HUES48 (cell line): ENCODE measurements at regions not wholly inside any gene's neighbourhood (a gene's known extent, or its start where the extent isn't known, plus 50 kb on each side); places are given as distances from the start of the nearest gene placed in this dataset.

Experiments
- H3K27ac ChIP-seq: one replicate; pipeline ENCODE4 v1.7.0; 2013; ENCODE audit warnings: low read depth, low read length, inconsistent platforms
- H3K27me3 ChIP-seq: 2 replicates; pipeline ENCODE4 v1.6.1; 2013; ENCODE audit warnings: mild to moderate bottlenecking, low read length; ENCODE audit not compliant: control insufficient read depth, insufficient read depth
- H3K36me3 ChIP-seq: 2 replicates; pipeline ENCODE4 v1.6.1; 2013; ENCODE audit warnings: low read length; ENCODE audit not compliant: control insufficient read depth, insufficient read depth
- H3K4me1 ChIP-seq: 2 replicates; pipeline ENCODE4 v1.6.1; 2013; ENCODE audit warnings: mild to moderate bottlenecking, low read length; ENCODE audit not compliant: control insufficient read depth, insufficient read depth
- H3K4me3 ChIP-seq: 2 replicates; pipeline ENCODE4 v1.5.1; 2013; ENCODE audit warnings: mild to moderate bottlenecking, low read depth, low read length
- H3K9ac ChIP-seq: 2 replicates; pipeline ENCODE4 v1.6.1; 2013; ENCODE audit warnings: mild to moderate bottlenecking, low read depth, low read length, moderate library complexity
- H3K9me3 ChIP-seq: 2 replicates; pipeline ENCODE4 v1.6.1; 2013; ENCODE audit warnings: low read length; ENCODE audit not compliant: control insufficient read depth, insufficient read depth

DNA sequence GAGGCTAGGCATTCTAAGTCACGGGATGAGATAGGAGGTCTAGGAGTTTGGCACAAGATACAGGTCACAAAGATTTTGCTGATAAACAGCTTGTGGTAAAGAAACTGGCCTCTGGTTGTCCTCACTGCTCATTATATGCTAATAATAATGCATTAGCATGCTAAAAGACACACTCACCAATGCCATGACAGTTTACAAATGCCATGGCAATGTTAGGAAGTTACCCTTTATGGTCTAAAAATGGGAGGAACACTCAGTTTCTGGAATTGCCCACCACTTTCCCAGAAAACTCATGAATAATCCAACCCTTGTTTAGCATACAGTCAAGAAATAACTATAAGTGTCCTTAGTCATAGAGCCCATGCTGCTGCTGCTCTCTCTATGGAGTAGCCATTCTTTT lies 286.9 kb downstream of the ZNF674 start:
- Histone ChIP-seq H3K4me1 (peaks cover 25% of the 10 kb centered on the region), H3K9me3 (peaks cover 3% of the 10 kb centered on the region; the same call in 1 of the 2 replicates), H3K27ac (no peak overlapping the region), H3K27me3 (peaks cover 21% of the 10 kb centered on the region), H3K9ac (no peak overlapping the region), H3K36me3 (no peaks in the 10 kb centered on the region), H3K4me3 (no peak overlapping the region)

DNA sequence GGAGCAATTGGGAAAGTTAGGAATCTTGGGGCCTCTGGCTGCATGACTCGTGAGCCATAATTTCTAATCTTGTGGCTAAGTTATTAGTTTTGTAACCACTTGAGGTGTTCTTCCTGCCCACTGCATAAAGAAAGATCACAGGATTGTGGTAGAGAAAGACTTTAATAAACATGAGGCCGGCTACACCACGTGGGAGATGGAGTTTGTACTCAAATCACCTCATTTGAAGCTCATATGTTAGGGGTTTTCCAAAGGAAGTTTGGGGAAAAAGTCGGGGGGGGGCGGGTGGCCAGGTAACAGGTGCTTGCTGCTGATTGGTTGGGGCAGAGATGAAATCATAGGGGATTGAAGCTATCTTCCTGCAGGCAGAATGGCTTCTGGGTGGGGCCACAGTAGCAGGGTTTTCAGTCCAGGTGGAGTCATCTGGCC lies 287.8 kb downstream of the ZNF674 start:
- H3K27me3 ChIP-seq: peaks cover 28% of the 10 kb centered on the region
- H3K36me3 ChIP-seq: no peaks in the 10 kb centered on the region
- H3K9ac ChIP-seq: no peak overlapping the region
- H3K4me1 ChIP-seq: peaks cover 27% of the 10 kb centered on the region
- peaks cover 3% of the 10 kb centered on the region; the same call in 1 of the 2 replicates for H3K9me3 ChIP-seq
- no peak overlapping the region for H3K4me3 ChIP-seq
- no peak overlapping the region for H3K27ac ChIP-seq

DNA sequence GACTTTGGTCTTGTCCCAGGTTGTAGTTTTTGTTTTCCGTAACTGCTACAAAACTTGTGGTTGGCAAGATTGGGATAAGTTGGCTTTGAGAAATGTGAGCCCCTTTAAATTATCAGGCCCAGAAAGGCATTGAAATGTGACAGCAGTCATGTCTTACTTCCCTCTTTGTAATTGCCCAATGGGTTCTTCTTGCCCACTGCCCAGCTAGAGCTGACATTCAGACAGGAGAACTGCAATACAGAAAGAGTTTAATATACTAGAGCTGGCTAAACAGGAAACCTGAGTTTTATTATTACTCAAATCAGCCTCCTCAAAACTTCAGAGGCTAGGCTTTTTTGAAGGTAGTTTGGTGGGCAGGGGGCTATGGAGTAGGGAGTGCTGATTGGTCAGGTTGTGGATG lies 288.3 kb downstream of the ZNF674 start:
- H3K4me3 ChIP-seq: no peak overlapping the region
- no peaks in the 10 kb centered on the region for H3K36me3 ChIP-seq
- peaks cover 3% of the 10 kb centered on the region; the same call in 1 of the 2 replicates for H3K9me3 ChIP-seq
- H3K27me3 ChIP-seq: peaks cover 28% of the 10 kb centered on the region
- no peak overlapping the region for H3K9ac ChIP-seq
- H3K4me1 ChIP-seq: peaks cover 24% of the 10 kb centered on the region
- H3K27ac ChIP-seq: no peak overlapping the region

DNA sequence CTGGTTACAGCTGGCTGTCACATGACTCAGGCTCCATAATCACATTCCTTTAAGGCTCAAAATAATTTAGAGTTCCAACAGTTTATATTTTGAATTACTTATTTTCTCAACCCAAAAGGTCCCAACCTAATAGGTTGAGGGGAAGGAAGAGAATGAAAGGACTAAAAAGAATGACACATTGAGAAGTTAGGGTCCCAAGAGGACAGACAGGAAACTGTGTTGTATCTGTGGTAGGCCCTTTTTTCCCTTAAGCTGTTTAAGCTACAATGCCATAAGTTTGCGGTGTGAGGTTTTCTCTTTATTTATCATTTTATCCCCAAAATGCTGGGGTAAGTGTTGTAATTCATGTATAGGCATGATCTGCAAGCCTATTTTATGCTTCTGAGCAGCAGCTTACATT lies 290.2 kb downstream of the ZNF674 start:
- H3K9ac ChIP-seq: no peak overlapping the region
- H3K27ac ChIP-seq: no peak overlapping the region
- H3K9me3 ChIP-seq: peaks cover 3% of the 10 kb centered on the region; the same call in 1 of the 2 replicates
- no peak overlapping the region for H3K4me3 ChIP-seq
- peaks cover 28% of the 10 kb centered on the region for H3K27me3 ChIP-seq
- no peaks in the 10 kb centered on the region for H3K36me3 ChIP-seq
- H3K4me1 ChIP-seq: peaks cover 17% of the 10 kb centered on the region

DNA sequence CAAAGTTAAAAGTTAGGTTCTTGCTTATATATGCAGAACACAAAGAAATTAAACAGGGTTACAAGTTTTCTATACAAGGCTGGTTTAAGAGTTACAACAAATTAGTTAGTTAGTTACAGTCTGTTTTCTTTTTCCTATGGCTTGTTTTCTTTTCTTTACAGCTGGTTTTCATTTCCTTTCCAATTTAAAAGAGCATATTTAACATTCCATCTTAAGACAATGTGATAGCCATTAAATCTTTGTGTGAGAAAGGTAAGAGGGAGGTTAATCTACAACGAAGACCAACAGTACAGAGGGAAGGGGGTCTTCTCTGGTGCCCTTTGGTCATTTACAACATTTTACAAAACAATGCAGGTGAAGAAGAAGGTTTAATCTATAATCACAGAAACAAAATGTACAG lies 290.6 kb downstream of the ZNF674 start:
- H3K4me1 ChIP-seq: peaks cover 17% of the 10 kb centered on the region
- peaks cover 3% of the 10 kb centered on the region; the same call in 1 of the 2 replicates for H3K9me3 ChIP-seq
- no peaks in the 10 kb centered on the region for H3K36me3 ChIP-seq
- H3K9ac ChIP-seq: no peak overlapping the region
- H3K4me3 ChIP-seq: no peak overlapping the region
- no peak overlapping the region for H3K27ac ChIP-seq
- peaks cover 28% of the 10 kb centered on the region for H3K27me3 ChIP-seq

DNA sequence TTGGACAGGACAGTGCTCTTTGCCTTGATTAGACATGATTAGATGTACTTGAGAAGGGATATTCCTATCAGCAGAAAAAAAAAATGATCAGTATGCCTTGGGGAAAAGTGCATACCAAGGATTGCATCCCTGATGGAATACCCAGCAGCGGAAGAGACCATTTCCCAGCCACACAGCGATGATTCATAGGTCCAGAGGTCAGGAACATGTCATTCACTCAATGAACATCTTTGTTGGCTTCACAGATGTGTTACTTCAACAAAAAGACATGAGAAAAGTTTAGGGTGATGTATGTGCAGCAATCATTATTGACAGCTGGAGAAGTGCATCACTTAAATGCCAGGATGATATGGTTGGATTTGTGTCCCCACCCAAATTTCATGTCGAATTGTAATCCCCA lies 293.5 kb downstream of the ZNF674 start:
- Histone ChIP-seq H3K36me3 (no peaks in the 10 kb centered on the region), H3K4me3 (no peak overlapping the region), H3K27ac (no peak overlapping the region), H3K9ac (no peak overlapping the region), H3K27me3 (peaks cover 28% of the 10 kb centered on the region), H3K4me1 (peaks cover 22% of the 10 kb centered on the region), H3K9me3 (no peaks in the 10 kb centered on the region)

DNA sequence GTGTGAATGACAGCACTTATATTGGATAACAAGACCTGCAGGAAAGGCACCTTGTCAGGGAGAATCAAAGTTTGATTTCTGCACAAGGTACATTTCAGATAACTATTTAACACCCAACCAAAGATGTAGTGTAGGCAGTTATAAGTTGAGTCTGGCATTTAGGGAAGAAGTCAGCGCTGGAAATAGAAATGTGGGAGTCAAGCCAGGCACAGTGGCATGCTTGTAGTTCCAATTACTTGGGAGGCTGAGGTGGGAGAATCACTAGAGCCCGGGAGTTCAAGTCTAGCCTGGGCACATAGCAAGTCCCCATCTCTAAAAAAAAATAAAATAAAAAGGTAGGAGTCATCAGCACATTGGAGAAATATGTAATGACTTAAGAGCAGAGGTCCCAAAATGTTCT lies 295.1 kb downstream of the ZNF674 start:
- H3K9ac ChIP-seq: no peak overlapping the region
- no peaks in the 10 kb centered on the region for H3K36me3 ChIP-seq
- H3K9me3 ChIP-seq: no peaks in the 10 kb centered on the region
- H3K4me1 ChIP-seq: peaks cover 19% of the 10 kb centered on the region
- H3K4me3 ChIP-seq: no peak overlapping the region
- H3K27me3 ChIP-seq: peaks cover 17% of the 10 kb centered on the region
- H3K27ac ChIP-seq: no peak overlapping the region

DNA sequence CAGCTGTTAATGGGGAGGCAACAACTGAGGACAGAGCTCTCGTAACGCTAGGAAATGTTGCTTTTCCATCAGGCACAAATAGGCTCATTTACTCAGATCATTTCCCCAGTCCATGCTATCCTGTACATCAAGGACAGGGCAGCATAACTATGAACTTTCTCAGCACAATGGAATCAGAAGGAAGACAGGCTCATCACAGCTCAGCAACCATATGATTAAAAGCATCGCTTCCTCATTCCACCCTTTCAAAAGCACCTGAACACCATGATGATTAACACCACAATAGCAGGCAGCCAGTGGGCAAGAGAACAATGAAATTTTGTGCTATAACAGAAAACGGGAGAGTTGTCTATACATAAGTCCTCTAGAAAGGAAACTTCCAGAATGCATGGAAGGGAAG lies 297.8 kb downstream of the ZNF674 start:
- H3K9ac ChIP-seq: no peak overlapping the region
- no peak overlapping the region for H3K4me3 ChIP-seq
- peaks cover 5% of the 10 kb centered on the region for H3K4me1 ChIP-seq
- H3K9me3 ChIP-seq: no peaks in the 10 kb centered on the region
- H3K27me3 ChIP-seq: no peaks in the 10 kb centered on the region
- no peak overlapping the region for H3K27ac ChIP-seq
- H3K36me3 ChIP-seq: no peaks in the 10 kb centered on the region

DNA sequence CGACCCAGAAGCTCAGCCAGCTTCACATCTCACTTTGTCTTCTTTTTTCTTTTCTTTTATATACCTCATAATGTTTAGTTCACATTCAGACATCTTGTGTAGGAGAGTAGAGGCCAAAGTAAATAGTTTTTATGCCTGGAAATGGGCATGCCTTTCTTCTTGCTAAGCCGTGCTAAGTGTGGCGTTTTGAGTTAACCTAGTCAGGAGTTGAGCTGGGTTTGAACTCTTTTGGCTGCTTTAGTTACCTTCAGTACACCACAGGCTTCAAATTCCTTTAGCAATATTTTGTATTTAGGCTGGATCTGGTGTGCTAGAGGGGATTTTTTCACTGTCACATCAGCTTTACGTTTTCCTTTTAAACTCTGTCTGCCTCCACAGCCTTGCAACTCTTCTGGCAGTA lies 300.8 kb downstream of the ZNF674 start:
- H3K9me3 ChIP-seq: peaks cover 5% of the 10 kb centered on the region; the same call in 1 of the 2 replicates
- H3K27me3 ChIP-seq: no peaks in the 10 kb centered on the region
- no peaks in the 10 kb centered on the region for H3K36me3 ChIP-seq
- no peak overlapping the region for H3K4me3 ChIP-seq
- peaks cover 5% of the 10 kb centered on the region for H3K4me1 ChIP-seq
- H3K9ac ChIP-seq: no peak overlapping the region
- H3K27ac ChIP-seq: no peak overlapping the region

DNA sequence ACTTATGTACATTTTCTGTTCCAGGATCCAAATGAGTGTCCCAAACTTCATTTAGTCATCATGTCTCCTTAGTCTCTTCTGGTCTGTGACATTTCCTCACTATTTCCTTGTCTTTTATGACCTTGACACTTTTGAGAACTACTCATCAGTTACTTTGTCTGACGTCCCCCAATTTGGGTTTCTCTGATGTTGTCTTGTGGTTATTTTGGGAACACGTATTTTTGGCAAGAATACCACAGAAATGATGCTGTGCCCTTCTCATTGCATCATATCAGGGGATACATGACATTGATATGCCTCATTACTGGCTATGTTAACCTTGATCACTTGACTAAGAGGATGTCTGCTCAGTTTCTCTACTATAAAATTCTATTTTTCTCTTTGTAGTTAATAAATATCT lies 308.8 kb downstream of the ZNF674 start:
- Histone ChIP-seq H3K4me3 (no peak overlapping the region), H3K36me3 (no peaks in the 10 kb centered on the region), H3K9ac (no peak overlapping the region), H3K4me1 (no peaks in the 10 kb centered on the region), H3K27me3 (no peaks in the 10 kb centered on the region), H3K27ac (no peak overlapping the region), H3K9me3 (peaks cover 5% of the 10 kb centered on the region; the same call in 1 of the 2 replicates)

DNA sequence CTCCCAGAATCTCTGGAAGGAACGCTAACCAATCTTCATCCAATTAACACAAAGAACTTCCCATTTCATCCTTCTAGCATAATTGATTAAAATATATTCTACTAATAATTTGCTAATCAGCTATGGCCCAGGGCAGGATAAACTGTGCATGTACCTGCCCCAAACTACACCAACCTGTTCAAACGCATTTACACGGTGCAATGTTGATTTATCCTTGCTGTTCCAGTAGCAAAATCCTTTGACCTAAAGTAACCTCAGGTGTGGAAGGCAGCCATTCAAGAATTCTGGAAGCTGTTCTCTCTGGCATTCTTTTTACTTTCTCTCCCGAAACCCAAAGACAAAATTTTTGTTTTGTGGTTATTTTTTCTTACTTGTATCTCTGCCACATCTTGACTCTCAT lies 309.4 kb downstream of the ZNF674 start:
- peaks cover 5% of the 10 kb centered on the region; the same call in 1 of the 2 replicates for H3K9me3 ChIP-seq
- H3K27me3 ChIP-seq: no peaks in the 10 kb centered on the region
- H3K4me3 ChIP-seq: no peak overlapping the region
- H3K4me1 ChIP-seq: no peaks in the 10 kb centered on the region
- no peak overlapping the region for H3K27ac ChIP-seq
- H3K36me3 ChIP-seq: no peaks in the 10 kb centered on the region
- H3K9ac ChIP-seq: no peak overlapping the region

DNA sequence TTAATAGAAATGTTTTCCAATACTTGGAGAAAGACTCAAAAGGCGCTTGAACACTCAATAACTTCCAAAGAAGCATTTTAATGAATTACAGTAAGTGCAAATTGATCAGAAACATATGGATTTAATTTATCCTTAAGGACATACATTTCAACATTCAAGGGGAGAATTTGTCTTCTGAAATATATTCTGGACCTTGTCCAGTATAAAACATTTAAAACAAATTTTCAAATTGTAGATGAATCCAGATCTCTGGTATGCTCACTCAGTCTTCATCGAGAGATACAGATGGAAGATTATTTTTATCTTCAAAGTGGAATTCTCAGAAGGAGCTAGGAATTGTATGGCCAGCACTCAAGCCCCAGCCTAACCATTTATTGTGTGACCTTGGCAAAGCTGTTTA lies 310.4 kb downstream of the ZNF674 start:
- no peak overlapping the region for H3K4me3 ChIP-seq
- no peak overlapping the region for H3K27ac ChIP-seq
- H3K4me1 ChIP-seq: no peaks in the 10 kb centered on the region
- H3K27me3 ChIP-seq: no peaks in the 10 kb centered on the region
- no peaks in the 10 kb centered on the region for H3K9me3 ChIP-seq
- H3K36me3 ChIP-seq: no peaks in the 10 kb centered on the region
- H3K9ac ChIP-seq: no peak overlapping the region
